WI38 (cell line): ENCODE measurements at regions not wholly inside any gene's neighbourhood (a gene's known extent, or its start where the extent isn't known, plus 50 kb on each side); places are given as distances from the start of the nearest gene placed in this dataset.

Experiments used
- H3K4me3 ChIP-seq: 2 replicates; pipeline ENCODE4 v1.5.1; 2011; ENCODE audit warnings: low read depth, mild to moderate bottlenecking, control low read depth, low read length
- CTCF ChIP-seq: IDR thresholded peaks from 2 replicates; pipeline ENCODE4 v1.5.1; 2012; ENCODE audit warnings: low read depth, mild to moderate bottlenecking, control low read depth, low read length

- no peak for TF ChIP-seq CTCF
- no peak overlapping the region for H3K4me3 ChIP-seq
Observed at GRCh38 chr1:170231662-170232061, 85.9 kb downstream of the NTMT2 start.

GRCh38 chr1:170238704-170239391 is 93.1 kb downstream of the NTMT2 start:
- H3K4me3 ChIP-seq = no peak overlapping the region
- TF ChIP-seq CTCF = no peak

GRCh38 chr1:170239445-170239844 is 93.7 kb downstream of the NTMT2 start:
- no peak overlapping the region for H3K4me3 ChIP-seq
- no peak for TF ChIP-seq CTCF

- no peak overlapping the region for H3K4me3 ChIP-seq
Observed at GRCh38 chr1:170240409-170240808, 94.7 kb downstream of the NTMT2 start.

GRCh38 chr1:170241266-170241851 is 95.6 kb downstream of the NTMT2 start:
- H3K4me3 ChIP-seq = no peak overlapping the region
- no peak for TF ChIP-seq CTCF

More at GRCh38 chr1:170240409-170240808, 94.7 kb downstream of the NTMT2 start:
- no peak for TF ChIP-seq CTCF

GRCh38 chr1:170247751-170248521 is 102.2 kb downstream of the NTMT2 start:
- H3K4me3 ChIP-seq = no peak overlapping the region
- no peak for TF ChIP-seq CTCF
